ENCODE measurements at regions not wholly inside any gene's neighbourhood (a gene's known extent, or its start where the extent isn't known, plus 50 kb on each side); places are given as distances from the start of the nearest gene placed in this dataset.

- intact Hi-C loops (cut with DNase I) = no loop called here
These were observed 145.5 kb upstream of the OSR1 start for GRCh38 chr2:19503915-19504314.

GRCh38 chr2:19503406-19503805 is 145.0 kb upstream of the OSR1 start:
- WGBS, 3 donors = 85 to 94% (median 91%) methylated on average over 4 of the region's 4 CpGs
- H3K4me1 ChIP-seq (ENCODE audit: insufficient read depth) = no peaks in the 10 kb centered on the region
- DNase-seq = no peak
- H3K27ac ChIP-seq = no peak overlapping the region
- TF ChIP-seq POLR2A (IDR thresholded peaks at IDR 0.05) (no peak), CTCF (IDR thresholded peaks at IDR 0.05) (no peak), EP300 (IDR thresholded peaks at IDR 0.05) (no peak)
- no peak overlapping the region for H3K4me3 ChIP-seq
- no peaks in the 10 kb centered on the region for H3K27me3 ChIP-seq
- intact Hi-C loops (cut with DNase I) = no loop called here
- no peaks in the 10 kb centered on the region for H3K36me3 ChIP-seq
- no peaks in the 10 kb centered on the region for H3K9me3 ChIP-seq

More at GRCh38 chr2:19503915-19504314, 145.5 kb upstream of the OSR1 start:
- no peaks in the 10 kb centered on the region for H3K27me3 ChIP-seq
- H3K4me3 ChIP-seq = no peak overlapping the region
- no peak for DNase-seq
- 84 to 88% (median 86%) methylated on average over 3 of the region's 3 CpGs for WGBS, 3 donors
- TF ChIP-seq POLR2A (IDR thresholded peaks at IDR 0.05) (no peak), EP300 (IDR thresholded peaks at IDR 0.05) (no peak), CTCF (IDR thresholded peaks at IDR 0.05) (no peak)
- no peaks in the 10 kb centered on the region for H3K4me1 ChIP-seq (ENCODE audit: insufficient read depth)
- H3K36me3 ChIP-seq = no peaks in the 10 kb centered on the region
- H3K27ac ChIP-seq = no peak overlapping the region
- H3K9me3 ChIP-seq = no peaks in the 10 kb centered on the region

GRCh38 chr2:19500126-19500525 is 141.7 kb upstream of the OSR1 start:
- Histone ChIP-seq H3K27me3 (no peaks in the 10 kb centered on the region), H3K9me3 (no peaks in the 10 kb centered on the region), H3K27ac (no peak overlapping the region), H3K36me3 (no peaks in the 10 kb centered on the region), H3K4me3 (no peak overlapping the region), H3K4me1 (ENCODE audit: insufficient read depth) (no peaks in the 10 kb centered on the region)
- intact Hi-C loops (cut with DNase I) = no loop called here
- no peak for DNase-seq
- TF ChIP-seq CTCF (IDR thresholded peaks at IDR 0.05) (no peak), EP300 (IDR thresholded peaks at IDR 0.05) (no peak), POLR2A (IDR thresholded peaks at IDR 0.05) (no peak)

- Histone ChIP-seq H3K36me3 (no peaks in the 10 kb centered on the region), H3K27me3 (no peaks in the 10 kb centered on the region), H3K4me1 (ENCODE audit: insufficient read depth) (no peaks in the 10 kb centered on the region), H3K4me3 (no peak overlapping the region), H3K9me3 (no peaks in the 10 kb centered on the region), H3K27ac (no peak overlapping the region)
- no peak for DNase-seq
- TF ChIP-seq CTCF (IDR thresholded peaks at IDR 0.05) (no peak), EP300 (IDR thresholded peaks at IDR 0.05) (no peak), POLR2A (IDR thresholded peaks at IDR 0.05) (no peak)
- intact Hi-C loops (cut with DNase I) = no loop called here
- WGBS, 3 donors = 89 to 92% (median 92%) methylated on average over 5 of the region's 5 CpGs
These were observed 138.2 kb upstream of the OSR1 start for GRCh38 chr2:19496646-19497045.

GRCh38 chr2:19494241-19494640 is 135.8 kb upstream of the OSR1 start:
- H3K36me3 ChIP-seq = no peaks in the 10 kb centered on the region
- H3K27me3 ChIP-seq = no peaks in the 10 kb centered on the region
- H3K4me1 ChIP-seq (ENCODE audit: insufficient read depth) = no peaks in the 10 kb centered on the region
- intact Hi-C loops (cut with DNase I) = no loop called here
- TF ChIP-seq POLR2A (IDR thresholded peaks at IDR 0.05) (no peak), EP300 (IDR thresholded peaks at IDR 0.05) (no peak), CTCF (IDR thresholded peaks at IDR 0.05) (no peak)
- DNase-seq = no peak
- H3K4me3 ChIP-seq = no peak overlapping the region
- H3K9me3 ChIP-seq = no peaks in the 10 kb centered on the region
- H3K27ac ChIP-seq = no peak overlapping the region
- 83 to 95% (median 95%) methylated on average over 4 of the region's 4 CpGs for WGBS, 3 donors
